Ectodermal cell (in vitro differentiated cells): ENCODE measurements at regions not wholly inside any gene's neighbourhood (a gene's known extent, or its start where the extent isn't known, plus 50 kb on each side); places are given as distances from the start of the nearest gene placed in this dataset.

Source experiments
- H3K27ac ChIP-seq: 2 replicates; pipeline ENCODE4 v1.7.0; 2013; ENCODE audit warnings: mild to moderate bottlenecking, low read depth, low read length; ENCODE audit not compliant: insufficient read depth, poor library complexity, severe bottlenecking
- H3K27me3 ChIP-seq: 2 replicates; pipeline ENCODE4 v1.7.0; 2013; ENCODE audit warnings: mild to moderate bottlenecking, low read length; ENCODE audit not compliant: insufficient read depth, control insufficient read depth, poor library complexity, severe bottlenecking
- H3K36me3 ChIP-seq: one replicate; pipeline ENCODE4 v1.7.0; 2013; ENCODE audit warnings: low read length; ENCODE audit not compliant: control insufficient read depth, insufficient read depth
- H3K4me1 ChIP-seq: one replicate; pipeline ENCODE4 v1.7.0; 2013; ENCODE audit warnings: low read length; ENCODE audit not compliant: control insufficient read depth, insufficient read depth
- H3K4me3 ChIP-seq: 2 replicates; pipeline ENCODE4 v1.7.0; 2013; ENCODE audit warnings: low read depth, low read length, control low read depth; ENCODE audit not compliant: insufficient read depth
- H3K9me3 ChIP-seq: 2 replicates; pipeline ENCODE4 v1.7.0; 2013; ENCODE audit warnings: mild to moderate bottlenecking, low read length, moderate library complexity; ENCODE audit not compliant: control insufficient read depth
- WGBS, 2 experiments: methylation state at CpG; one replicate each; pipeline ENCODE4 v1.1.7; 2013; ENCODE audit warnings: missing lambda C conversion rate in 2 of 2; 5-methylcytosine and 5-hydroxymethylcytosine counted together

DNA sequence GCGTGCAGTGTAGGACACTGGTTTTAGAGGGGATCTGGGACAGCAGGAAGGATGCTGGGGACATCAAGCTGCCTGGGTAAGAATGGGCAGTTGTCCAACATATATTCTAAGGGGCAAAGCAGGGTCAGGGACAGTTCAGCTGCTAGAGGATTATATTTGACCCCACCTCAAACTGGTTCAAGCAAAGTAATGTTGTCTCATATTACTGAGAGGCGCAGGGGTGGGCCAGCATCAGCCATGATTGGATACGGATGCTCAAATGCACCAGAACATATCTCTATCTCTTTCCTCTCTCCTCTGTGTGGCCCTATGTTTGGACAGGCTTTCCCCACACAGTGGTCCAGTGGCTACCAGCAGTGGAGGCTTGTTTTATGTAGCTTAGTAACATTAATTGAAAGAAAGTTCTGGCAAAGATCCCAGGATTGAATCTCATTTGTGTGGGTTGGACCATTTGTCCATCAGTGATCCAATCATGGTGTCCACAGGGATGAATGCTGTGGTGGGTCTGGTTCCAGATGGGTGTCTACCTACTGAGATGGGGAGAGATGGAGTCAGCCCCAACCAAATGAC is 49.8 kb upstream of the RGMA start:
- Histone ChIP-seq H3K4me3 (no peak overlapping the region), H3K4me1 (peaks cover 22% of the 10 kb centered on the region), H3K36me3 (no peaks in the 10 kb centered on the region), H3K9me3 (no peaks in the 10 kb centered on the region), H3K27ac (no peak overlapping the region), H3K27me3 (no peaks in the 10 kb centered on the region)
- 95% methylated on average over 3 of the region's 3 CpGs for WGBS, 2 experiments
